GM21786 (cell line): ENCODE measurements at regions not wholly inside any gene's neighbourhood (a gene's known extent, or its start where the extent isn't known, plus 50 kb on each side); places are given as distances from the start of the nearest gene placed in this dataset.
"Not testable (repeated sequence)": the region's sequence is repeated elsewhere in the genome, so short reads cannot be mapped to it uniquely, and the experiment has no call there.

Experiments used
- ATAC-seq: cut with Tn5 transposase; IDR thresholded peaks from one replicate; pipeline ENCODE4 v1.9.1; 2021; ENCODE audit not compliant: unreplicated experiment

DNA sequence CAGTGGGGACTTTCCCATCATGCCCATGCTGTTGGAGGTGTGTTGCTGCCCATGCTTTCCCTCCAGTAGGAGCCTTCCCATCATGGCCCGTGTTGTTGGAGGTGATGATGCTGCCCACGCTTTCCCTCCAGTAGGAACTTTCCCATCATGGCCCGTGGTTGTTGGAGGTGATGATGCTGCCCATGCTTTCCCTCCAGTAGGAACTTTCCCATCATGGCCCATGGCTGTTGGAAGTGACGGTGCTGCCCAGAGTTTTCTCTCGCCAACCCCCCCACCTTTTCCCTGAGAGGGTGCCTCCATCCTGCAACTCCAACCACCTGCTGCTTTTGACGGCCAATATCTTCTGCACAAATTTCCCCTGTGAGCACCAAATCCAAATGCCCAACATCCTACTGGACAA is 205.7 kb downstream of the TOMM20 start:
- ATAC-seq: no peak

DNA sequence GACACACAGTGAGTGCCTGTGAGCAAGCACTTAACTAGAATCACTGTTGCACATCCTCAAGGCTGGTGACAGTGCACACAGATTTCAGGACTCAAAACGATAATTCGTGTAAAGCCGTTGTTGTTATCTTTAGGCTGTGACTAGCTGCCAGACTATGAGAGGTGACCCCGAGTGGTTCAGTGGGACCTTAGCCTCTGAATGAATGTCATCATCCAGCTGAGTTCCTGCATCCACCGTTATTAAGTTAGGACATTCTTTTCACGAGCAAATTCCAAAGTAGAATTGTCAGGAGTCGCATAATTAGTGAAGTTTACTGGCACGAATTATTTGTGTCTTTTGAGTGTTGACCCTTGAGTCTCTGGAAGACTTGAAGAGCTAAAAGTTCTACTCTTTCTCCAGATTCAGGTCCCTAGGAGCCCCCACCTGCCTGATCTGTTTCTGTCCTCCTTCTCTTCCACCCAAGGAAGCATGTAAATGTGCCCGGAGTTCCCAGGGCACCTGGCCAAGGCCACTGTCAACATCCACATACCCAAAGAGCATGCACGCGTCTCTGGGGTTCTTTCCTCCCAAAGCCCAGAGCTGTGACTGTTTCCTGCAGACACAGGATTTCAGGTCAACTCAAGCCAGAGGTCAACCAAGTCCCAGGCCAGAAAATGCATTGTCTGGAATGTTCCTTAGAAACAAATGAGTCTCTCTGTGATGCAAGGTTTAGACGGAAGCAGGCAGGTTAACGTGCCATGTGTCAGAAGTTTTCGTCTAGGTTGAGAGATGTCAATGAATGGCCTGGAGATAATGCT is 207.2 kb downstream of the TOMM20 start:
- no peak for ATAC-seq

DNA sequence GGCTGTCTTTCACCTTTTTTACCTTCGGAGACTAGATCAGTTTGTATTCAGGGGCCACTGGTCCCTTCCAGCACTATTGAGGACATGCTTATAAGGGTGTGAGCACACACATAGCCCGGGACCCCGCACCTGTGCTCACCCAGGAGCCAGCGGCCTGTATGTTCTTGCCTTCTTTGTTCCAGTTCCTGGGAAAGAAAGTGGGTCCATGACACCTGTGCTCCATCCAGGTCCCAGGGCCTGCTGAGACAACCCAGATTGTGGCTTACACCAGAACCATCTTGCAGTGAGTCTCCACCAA is 207.8 kb downstream of the TOMM20 start:
- no peak for ATAC-seq

GRCh38 chr1:234920136-234920842 is 208.3 kb downstream of the TOMM20 start:
- no peak for ATAC-seq

DNA sequence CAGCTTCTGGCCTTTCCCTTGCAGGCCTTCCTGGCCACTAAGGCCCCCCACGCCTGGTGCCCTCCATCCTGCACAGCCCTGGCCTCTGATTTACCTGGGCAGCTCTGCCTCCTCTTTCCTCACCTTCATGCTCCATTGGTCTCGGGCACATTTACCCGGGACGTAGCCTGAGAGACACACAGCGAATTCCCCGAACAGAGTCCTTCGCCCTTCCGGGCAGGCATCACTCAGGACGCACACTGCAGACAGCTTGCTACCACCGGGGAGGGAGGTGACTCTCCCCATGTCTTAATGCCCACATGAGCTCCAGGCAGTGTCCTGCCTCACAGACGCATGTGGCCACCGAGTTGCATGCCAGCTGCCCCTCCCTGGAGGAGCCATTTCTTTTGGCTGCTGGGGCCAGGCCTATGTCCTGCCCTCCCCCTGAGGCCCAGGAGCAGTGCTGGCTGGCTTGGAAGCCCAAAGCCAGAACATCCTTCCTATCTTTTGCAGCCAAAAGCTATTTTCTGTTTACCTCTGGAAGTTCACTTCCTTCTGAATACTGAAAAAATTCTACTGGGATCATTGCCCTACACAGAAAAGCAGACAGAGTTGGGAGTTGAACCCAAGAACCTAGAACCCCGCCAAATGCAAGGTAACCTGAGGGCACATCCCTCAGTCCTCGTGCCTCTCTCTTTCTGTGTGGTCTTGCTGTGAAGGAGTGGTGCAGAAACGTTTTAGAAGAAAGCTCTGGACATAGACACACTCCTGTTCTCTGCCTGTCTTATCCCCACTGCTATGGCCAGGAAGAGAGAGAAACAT is 209.5 kb downstream of the TOMM20 start:
- no peak for ATAC-seq

DNA sequence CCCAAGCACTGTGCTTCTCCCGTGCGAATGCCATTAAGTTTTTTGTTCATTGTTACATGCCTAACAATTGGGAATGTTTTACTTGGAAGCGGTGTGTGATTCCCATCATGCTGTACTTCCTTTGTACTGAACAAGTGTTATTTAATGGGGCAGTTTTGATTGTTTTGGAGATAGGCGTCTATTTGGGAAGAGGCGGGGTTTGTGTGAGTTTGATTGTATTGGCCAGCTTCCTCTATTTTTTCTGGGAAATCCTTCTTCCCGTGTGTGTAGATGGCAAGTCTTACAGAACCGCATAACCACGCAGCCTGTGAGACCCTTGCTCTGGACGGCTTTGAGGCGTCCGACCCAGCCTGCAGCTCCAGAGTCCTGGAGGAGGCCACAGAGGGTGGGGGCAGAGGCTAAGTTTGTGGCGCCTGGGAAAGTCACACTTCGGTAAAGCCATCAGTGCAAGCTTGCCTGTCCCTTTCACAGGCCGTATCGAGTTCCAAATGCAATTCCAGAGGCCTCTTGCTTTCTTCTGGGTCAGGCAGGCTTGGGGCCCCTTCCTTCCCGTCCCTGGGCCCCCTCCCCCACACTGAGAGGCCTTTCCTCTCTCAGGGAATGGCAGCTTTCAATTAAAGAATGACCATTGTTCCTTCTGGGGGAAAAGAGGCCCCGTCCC is 210.3 kb downstream of the TOMM20 start:
- no peak for ATAC-seq

GRCh38 chr1:234917495-234918180 is 211.0 kb downstream of the TOMM20 start:
- ATAC-seq: no peak

DNA sequence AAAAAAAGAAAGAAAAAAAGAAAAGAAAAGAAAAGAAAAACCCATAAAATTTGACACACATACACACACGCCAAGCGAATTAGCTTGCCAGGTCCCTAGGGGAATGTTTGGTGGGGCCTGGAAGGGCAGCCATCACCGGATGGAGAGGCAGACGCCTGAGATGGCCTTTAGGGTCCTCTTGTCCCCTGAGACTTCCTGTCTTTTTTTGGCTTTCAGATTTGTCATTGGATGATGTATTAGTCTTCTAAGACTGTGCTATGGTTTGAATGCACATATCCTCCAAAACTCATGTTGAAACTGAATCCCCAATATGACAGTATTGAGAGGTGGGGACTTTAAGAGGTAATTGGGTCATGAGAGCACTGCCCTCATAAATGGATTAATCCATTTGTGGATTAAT is 211.8 kb downstream of the TOMM20 start:
- ATAC-seq: no peak

DNA sequence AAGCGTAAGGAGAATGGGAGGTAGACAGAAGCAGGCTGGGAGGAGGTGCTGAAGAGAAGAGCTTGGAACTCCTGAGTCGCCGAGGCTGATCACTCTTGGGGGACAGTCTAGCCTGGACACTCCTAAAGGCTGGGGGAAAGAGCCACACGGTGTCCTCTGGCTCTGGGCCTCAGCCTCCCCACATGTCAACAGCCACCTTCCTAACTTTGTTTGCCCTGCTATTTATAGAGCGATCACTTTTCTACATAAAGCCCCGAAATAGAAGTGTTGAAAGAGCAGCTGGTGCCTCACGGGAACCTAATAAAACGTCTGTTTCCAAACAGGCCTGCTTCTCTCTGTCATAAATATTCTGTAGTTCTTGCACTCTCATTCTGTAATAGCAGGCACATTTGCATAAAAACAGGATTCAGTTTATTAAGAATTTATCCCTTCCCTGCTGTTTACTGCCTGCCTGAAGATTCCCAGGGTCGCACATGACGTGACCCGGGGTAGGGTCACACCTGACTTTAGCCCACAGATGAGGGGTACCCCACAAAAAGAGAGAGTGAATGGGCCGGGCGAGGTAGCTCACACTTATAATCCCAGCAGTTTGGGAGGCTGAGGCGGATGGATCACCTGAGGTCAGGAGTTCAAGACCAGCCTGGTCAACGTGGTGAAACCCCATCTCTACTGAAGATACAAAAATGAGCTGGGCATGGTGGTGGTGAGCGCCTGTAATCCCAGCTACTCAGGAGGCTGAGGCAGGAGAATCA is 212.5 kb downstream of the TOMM20 start:
- no peak for ATAC-seq

DNA sequence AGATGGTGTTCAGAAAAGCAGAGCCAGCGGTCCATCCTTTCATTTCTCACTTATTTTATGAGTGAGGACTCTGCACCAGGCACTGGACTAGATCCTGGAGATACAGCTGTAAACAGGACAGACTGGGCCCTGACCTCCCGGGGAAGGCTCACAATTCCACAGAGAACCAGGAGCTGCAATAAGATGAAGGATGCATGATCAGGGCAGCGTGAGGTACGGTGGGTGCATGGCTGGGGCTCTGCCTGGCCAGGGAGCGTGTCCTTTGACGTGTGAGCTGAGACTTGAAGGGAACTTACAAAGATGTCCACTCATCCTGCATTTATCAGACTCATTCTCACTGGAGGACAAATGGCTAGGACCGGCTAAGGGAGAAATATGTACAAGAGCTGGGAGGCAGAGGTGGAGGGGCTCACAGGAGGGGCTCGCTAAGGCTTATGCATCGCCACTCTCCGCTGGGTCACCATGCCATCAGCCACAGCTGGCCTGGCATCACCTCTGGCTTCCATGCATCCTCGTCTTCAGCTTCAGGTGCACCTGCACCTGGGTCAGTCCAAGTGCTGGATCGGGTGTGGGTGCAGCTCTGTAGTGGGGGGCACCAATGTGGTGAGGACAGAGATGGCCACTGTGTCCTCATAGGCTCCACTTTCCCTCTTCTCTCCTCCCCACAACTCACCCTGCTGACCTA is 213.9 kb downstream of the TOMM20 start:
- ATAC-seq: no peak

GRCh38 chr1:234913771-234914170 is 214.9 kb downstream of the TOMM20 start:
- ATAC-seq: no peak

- ATAC-seq: no peak
Measured at GRCh38 chr1:234913278-234913649, 215.4 kb downstream of the TOMM20 start.

GRCh38 chr1:234912548-234913277 is 215.9 kb downstream of the TOMM20 start:
- no peak for ATAC-seq

- no peak for ATAC-seq
Measured at GRCh38 chr1:234911787-234912186, 216.8 kb downstream of the TOMM20 start.

GRCh38 chr1:234911136-234911535 is 217.5 kb downstream of the TOMM20 start:
- ATAC-seq: not testable (repeated sequence)

DNA sequence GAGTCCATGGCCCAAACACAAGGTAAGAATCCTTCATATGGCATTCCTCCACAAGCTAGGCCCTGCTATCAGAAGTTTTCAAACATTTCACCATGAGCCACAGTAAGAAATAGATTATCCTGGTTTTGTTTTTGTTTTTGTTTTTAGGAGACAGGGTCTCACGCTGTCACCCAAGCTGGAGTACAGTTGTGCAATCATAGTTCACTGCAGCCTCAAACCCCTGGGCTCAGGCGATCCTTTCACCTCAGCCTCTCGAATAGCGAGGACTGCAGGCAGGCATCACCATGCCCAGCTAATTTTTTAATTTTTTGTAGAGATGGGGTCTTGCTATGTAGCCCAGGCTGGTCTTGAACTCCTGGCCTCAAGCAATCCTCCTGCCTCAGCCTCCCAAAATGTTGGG is 218.8 kb downstream of the TOMM20 start:
- ATAC-seq: no peak

- ATAC-seq: no peak
Measured at GRCh38 chr1:234909307-234909810, 219.3 kb downstream of the TOMM20 start.

- ATAC-seq: no peak
Measured at GRCh38 chr1:234908571-234908970, 220.1 kb downstream of the TOMM20 start.

GRCh38 chr1:234907940-234908405 is 220.7 kb downstream of the TOMM20 start:
- ATAC-seq: no peak
